Sciatic nerve (tissue), 2 donors: ENCODE measurements at regions not wholly inside any gene's neighbourhood (a gene's known extent, or its start where the extent isn't known, plus 50 kb on each side); places are given as distances from the start of the nearest gene placed in this dataset.
"Not testable (repeated sequence)": the region's sequence is repeated elsewhere in the genome, so short reads cannot be mapped to it uniquely, and the experiment has no call there.

Source experiments
- ATAC-seq: fragments of 200-7000 bp; cut with Tn5 transposase; one replicate; pipeline ENCODE4 v1.9.1; 2020; ENCODE audit warnings: mild to moderate bottlenecking, moderate library complexity
- DNase-seq: peaks from one replicate; pipeline ENCODE4 v3.0.0-alpha.2; 2020; ENCODE audit warnings: low spot score
- intact Hi-C: fragments of 100-400 bp; cut with DNase I; formaldehyde crosslinking; loops from one replicate; pipeline ENCODE4 v1.14.2; 2022
- donor health status: DM: no; HTN: no; CAD: no.
- donor health status: DM: no; HTN: no; CAD: no.

DNA sequence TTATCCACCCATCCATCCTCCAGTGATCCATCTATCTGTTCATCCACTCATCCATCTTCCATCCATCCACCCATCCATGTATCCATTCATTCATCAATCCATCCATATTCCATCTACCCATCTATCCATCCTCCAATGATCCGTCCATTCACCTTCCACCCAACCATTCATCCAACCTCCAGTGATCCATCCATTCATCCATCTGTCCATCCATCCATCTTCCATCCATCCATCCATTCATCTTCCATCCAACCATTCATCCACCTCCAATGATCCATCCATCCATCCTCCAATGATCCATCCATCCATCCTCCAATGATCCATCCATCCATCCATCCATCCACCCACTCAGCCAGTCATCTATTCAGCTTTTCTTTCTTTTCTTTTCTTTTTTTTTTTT, 156.5 kb upstream of the WSCD1 start:
- DNase-seq (no peak), ATAC-seq (no peak)
- intact Hi-C loops: no loop called here

- DNase-seq: no peak
- no peak for ATAC-seq
- intact Hi-C loops: no loop called here
Measured at GRCh38 chr17:5915337-5915736, 154.8 kb upstream of the WSCD1 start.

GRCh38 chr17:5919089-5919488, 151.1 kb upstream of the WSCD1 start:
- ATAC-seq: no peak
- DNase-seq: no peak
- intact Hi-C loops: no loop called here

- no peak for ATAC-seq
- intact Hi-C loops: no loop called here
Measured at GRCh38 chr17:5921512-5922282, 148.5 kb upstream of the WSCD1 start.

GRCh38 chr17:5922476-5922875, 147.7 kb upstream of the WSCD1 start:
- intact Hi-C loops: no loop called here
- DNase-seq (no peak), ATAC-seq (no peak)

More at GRCh38 chr17:5921512-5922282, 148.5 kb upstream of the WSCD1 start:
- no peak for DNase-seq

DNA sequence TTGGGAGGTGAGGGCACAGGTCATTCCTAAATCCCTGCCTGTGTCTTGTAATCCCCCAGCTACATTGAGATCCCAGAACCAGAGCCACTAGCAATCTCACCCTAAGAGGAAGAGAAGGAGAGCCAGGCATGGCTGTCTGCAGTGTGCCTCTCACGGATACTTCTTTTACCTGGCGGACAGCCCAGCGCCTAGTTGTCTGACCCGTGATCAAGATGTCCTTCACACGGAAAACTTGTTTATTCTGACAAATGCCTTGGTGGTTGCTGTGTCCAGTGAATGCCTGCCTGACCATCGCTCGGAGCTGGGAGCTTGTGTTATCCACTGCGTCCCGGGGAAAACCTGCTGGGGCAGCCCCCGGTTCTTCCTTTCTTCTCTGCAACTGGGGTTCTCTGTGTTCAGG, 140.5 kb upstream of the WSCD1 start:
- intact Hi-C loops: no loop called here
- DNase-seq (no peak), ATAC-seq (no peak)

GRCh38 chr17:5930555-5930954, 139.6 kb upstream of the WSCD1 start:
- DNase-seq, ATAC-seq, intact Hi-C loops: not testable (repeated sequence)

GRCh38 chr17:5931616-5932015, 138.6 kb upstream of the WSCD1 start:
- intact Hi-C loops: no loop called here
- DNase-seq (no peak), ATAC-seq (no peak)

GRCh38 chr17:5933430-5933829, 136.7 kb upstream of the WSCD1 start:
- ATAC-seq (no peak), DNase-seq (no peak)
- intact Hi-C loops: no loop called here

GRCh38 chr17:5941258-5941657, 128.9 kb upstream of the WSCD1 start:
- ATAC-seq (no peak), DNase-seq (no peak)
- intact Hi-C loops: no loop called here

GRCh38 chr17:5942687-5943086, 127.5 kb upstream of the WSCD1 start:
- ATAC-seq (no peak), DNase-seq (no peak)
- intact Hi-C loops: no loop called here

DNA sequence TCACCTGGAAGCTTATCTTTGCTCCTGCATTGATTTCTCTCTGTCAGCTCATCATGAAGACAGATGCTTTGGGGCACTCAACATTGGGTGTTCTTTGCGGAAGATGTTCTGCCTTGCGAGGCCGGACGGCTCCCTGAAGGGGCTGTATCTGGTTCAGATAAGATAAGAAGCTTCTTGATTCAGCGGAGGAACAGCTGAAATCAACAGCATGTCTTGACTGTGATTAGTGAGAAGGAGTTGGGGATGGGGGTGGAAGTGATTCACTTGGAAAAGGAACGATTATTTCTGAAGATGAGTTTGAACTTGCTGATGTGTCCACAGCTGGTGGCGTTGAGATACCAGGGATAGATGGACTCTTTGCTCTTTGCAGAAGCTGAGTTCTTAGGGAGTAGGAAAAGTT, 126.9 kb upstream of the WSCD1 start:
- DNase-seq: no peak
- no peak for ATAC-seq
- intact Hi-C loops: no loop called here

- ATAC-seq (no peak), DNase-seq (no peak)
- intact Hi-C loops: no loop called here
Measured at GRCh38 chr17:5943982-5944381, 126.2 kb upstream of the WSCD1 start.

DNA sequence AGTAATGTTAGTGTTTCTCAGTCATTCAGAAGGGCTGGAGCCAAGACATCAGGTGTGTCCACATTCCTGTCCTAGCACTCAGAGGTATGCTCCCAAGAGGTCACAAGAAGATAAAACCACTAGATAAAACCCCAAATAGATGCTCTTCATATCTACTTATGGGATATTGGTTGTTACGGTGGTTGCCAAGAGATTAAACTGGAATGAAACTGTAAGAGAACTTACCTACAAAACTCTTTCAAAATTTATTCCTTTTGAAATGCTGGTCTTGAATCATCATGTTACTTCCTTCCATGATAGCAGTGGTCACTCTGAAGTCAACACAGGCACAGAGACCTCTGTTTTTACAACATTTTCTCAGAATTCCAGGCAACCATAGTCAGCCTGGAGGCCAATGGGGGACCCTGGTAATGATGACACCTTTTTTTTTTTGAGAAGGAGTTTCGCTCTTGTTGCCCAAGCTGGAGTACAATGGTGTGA, 122.4 kb upstream of the WSCD1 start:
- DNase-seq: no peak
- no peak for ATAC-seq
- intact Hi-C loops: no loop called here

- ATAC-seq: no peak
- DNase-seq: no peak
- intact Hi-C loops: no loop called here
Measured at GRCh38 chr17:5948811-5949210, 121.4 kb upstream of the WSCD1 start.

- intact Hi-C loops: no loop called here
- ATAC-seq: no peak
- no peak for DNase-seq
Measured at GRCh38 chr17:5950878-5951277, 119.3 kb upstream of the WSCD1 start.

GRCh38 chr17:5951912-5952311, 118.3 kb upstream of the WSCD1 start:
- ATAC-seq (no peak), DNase-seq (no peak)
- intact Hi-C loops: no loop called here

DNA sequence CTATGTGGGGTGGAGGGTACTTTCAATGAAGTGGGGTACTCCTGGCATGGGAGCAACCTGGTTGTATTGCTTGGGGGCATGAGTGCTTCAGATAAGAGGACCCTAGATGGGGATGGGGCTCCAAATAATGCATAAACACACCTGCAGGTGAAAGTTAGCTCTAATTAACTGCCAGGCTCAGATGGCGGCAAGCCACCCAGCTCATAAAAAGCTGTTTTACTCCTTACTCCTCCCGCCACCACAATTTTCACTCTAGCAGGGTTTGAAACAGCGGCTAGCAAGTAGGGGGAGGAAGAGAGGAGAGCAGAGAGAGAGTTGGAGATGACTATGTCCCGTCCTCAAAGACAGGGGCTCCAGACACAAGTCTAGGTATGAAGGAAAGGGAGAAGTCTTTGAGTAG, 117.7 kb upstream of the WSCD1 start:
- intact Hi-C loops: no loop called here
- ATAC-seq: no peak
- no peak for DNase-seq

DNA sequence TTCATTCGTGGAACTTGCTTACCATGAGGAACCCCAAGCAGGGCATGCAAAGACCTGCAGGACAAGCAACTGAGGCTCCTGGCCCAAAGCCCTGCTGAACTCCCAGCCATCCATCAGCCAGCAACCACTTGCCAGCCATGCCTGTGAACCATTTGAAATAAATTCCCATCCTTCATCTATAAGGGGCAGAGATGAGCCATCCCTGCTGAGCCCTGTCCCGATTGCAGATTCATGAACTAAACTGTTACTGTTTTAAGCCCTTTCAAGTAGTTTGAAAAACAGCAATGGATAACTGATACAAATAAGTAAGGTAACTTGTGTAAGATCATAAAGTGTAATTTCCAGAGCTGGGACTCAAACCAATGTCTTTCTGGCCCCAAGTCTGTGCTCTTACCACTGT, 114.4 kb upstream of the WSCD1 start:
- DNase-seq: no peak

DNA sequence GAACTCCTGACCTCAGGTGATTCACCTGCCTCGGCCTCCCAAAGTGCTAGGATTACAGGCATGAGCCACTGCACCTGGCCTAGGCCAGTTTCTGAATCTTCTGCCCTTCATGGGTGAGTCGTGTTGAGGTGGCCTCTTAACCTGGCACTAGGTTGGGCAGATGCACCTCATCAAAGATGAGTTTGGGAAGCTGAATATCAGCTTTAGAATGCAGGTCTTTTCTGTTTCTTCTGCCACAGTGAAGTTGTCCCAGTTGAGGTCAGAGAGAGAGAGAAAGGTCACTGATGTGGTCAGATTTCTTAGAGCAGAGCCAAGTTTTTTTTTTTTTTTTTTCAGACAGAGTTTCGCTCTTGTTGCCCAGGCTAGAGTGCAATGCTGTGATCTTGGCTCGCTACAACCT, 111.3 kb upstream of the WSCD1 start:
- ATAC-seq: no peak
- DNase-seq: no peak
- intact Hi-C loops: no loop called here

More for the DNA sequence above, 114.4 kb upstream of the WSCD1 start:
- ATAC-seq: no peak
- intact Hi-C loops: no loop called here

- intact Hi-C loops: no loop called here
- ATAC-seq (no peak), DNase-seq (no peak)
Measured at GRCh38 chr17:5962371-5962770, 107.8 kb upstream of the WSCD1 start.
